AG04450 (cell line): ENCODE measurements at regions not wholly inside any gene's neighbourhood (a gene's known extent, or its start where the extent isn't known, plus 50 kb on each side); places are given as distances from the start of the nearest gene placed in this dataset.

ENCODE experiments used
- CTCF ChIA-PET: fragments of 300-600, 350-600 bp; formaldehyde crosslinking; extraction: SDS; loops from one replicate; lab custom pipeline; 2022; ENCODE audit warnings: antibody characterized with exemption, inconsistent platforms; lab: Charles Lee
- POLR2A ChIA-PET: fragments of 350-600 bp; formaldehyde crosslinking; extraction: SDS; loops from one replicate; lab custom pipeline; 2021; ENCODE audit warnings: antibody characterized with exemption, inconsistent platforms; lab: Yijun Ruan, JAX
- DNase-seq: peaks from one replicate; pipeline ENCODE4 v3.0.0-alpha.2; 2011; ENCODE audit warnings: low read depth, low spot score
- H3K27ac ChIP-seq: one replicate; pipeline ENCODE4 v1.5.1; 2012; ENCODE audit warnings: low read depth, low read length, control low read depth
- H3K27me3 ChIP-seq: one replicate; pipeline ENCODE4 v1.6.0; 2012; ENCODE audit warnings: low read length; ENCODE audit not compliant: control insufficient read depth, insufficient read depth
- H3K4me3 ChIP-seq: 2 replicates; pipeline ENCODE4 v1.5.1; 2011; ENCODE audit warnings: mild to moderate bottlenecking, low read depth, low read length, control low read depth
- H3K9me3 ChIP-seq: 2 replicates; pipeline ENCODE4 v1.5.1; 2012; ENCODE audit warnings: low read length; ENCODE audit not compliant: control insufficient read depth, insufficient read depth
- TF ChIP-seq, protein P1 (sequence below): IDR thresholded peaks from 2 replicates; pipeline ENCODE4 v1.5.1; 2011; ENCODE audit warnings: low read depth, low read length, control low read depth, inconsistent platforms

DNA sequence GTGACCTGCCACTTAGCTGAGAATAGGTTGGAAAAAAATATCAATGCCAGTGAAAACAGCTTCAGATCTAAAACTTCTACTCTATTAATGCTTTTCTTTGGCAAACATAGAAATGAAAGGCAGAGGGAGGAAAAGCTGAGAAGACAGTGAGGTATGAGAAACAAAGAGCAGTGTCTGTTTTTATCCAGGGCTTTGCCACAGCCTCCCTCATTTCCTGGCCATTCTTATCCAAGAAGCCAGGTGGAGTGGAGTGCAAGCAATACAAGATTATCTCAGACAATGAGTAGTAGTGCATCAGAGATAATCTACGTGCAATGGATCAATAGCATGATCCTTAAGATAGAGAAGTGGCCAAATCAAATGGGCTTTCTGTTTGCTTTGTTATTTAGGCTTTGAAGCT, 808.7 kb upstream of the PIK3C3 start:
- Histone ChIP-seq H3K27ac (no peak overlapping the region), H3K27me3 (no peaks in the 10 kb centered on the region), H3K9me3 (no peaks in the 10 kb centered on the region), H3K4me3 (no peak overlapping the region)
- no peak for DNase-seq
- POLR2A ChIA-PET: no interaction called here
- CTCF ChIA-PET: no interaction called here
- TF ChIP-seq, protein P1, sequence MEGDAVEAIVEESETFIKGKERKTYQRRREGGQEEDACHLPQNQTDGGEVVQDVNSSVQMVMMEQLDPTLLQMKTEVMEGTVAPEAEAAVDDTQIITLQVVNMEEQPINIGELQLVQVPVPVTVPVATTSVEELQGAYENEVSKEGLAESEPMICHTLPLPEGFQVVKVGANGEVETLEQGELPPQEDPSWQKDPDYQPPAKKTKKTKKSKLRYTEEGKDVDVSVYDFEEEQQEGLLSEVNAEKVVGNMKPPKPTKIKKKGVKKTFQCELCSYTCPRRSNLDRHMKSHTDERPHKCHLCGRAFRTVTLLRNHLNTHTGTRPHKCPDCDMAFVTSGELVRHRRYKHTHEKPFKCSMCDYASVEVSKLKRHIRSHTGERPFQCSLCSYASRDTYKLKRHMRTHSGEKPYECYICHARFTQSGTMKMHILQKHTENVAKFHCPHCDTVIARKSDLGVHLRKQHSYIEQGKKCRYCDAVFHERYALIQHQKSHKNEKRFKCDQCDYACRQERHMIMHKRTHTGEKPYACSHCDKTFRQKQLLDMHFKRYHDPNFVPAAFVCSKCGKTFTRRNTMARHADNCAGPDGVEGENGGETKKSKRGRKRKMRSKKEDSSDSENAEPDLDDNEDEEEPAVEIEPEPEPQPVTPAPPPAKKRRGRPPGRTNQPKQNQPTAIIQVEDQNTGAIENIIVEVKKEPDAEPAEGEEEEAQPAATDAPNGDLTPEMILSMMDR: no peak

DNA sequence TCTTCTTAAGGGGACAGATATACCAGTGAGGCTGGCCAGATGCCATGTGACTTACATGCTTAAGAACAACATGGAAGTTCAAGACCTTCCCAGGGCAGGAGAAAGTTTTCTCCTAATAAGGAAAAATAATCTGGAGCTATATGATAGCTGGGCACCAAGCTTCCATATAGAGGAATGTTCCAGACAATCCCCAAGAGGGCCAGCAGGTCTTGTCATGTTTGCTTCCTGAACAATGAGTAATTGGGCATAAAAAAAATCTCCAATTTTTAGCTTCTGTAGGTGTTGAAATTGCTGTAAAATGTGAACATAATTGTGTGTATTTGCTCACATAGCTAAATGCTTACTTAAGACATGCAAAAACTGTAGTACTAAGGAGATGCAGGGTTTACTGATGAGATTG, 809.5 kb upstream of the PIK3C3 start:
- POLR2A ChIA-PET: no interaction called here

DNA sequence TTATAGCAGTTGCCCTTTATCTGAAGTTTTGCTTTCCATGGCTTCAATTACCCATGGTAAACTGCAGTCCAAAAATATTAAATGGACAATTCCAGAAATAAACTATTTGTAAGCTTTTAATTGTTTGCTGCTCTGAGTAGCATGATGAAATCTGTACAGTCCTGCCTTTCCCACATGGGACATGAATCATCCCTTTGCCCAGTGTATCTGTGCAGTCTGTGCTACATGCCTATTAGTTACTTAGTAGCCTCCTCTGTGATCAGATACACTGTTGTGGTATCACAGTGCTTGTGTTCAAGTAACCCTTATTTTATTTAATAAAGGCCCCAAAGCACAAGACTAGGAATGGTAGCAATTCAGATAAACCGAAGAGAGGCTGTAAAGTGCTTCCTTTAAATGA, 810.6 kb upstream of the PIK3C3 start:
- Histone ChIP-seq H3K27me3 (no peaks in the 10 kb centered on the region), H3K4me3 (no peak overlapping the region), H3K9me3 (no peaks in the 10 kb centered on the region), H3K27ac (no peak overlapping the region)
- TF ChIP-seq, protein P1: no peak
- POLR2A ChIA-PET: no interaction called here
- DNase-seq: no peak
- CTCF ChIA-PET: no interaction called here

More for the DNA sequence above, 809.5 kb upstream of the PIK3C3 start:
- H3K27ac ChIP-seq: no peak overlapping the region
- CTCF ChIA-PET: no interaction called here
- no peak overlapping the region for H3K4me3 ChIP-seq
- no peaks in the 10 kb centered on the region for H3K27me3 ChIP-seq
- H3K9me3 ChIP-seq: no peaks in the 10 kb centered on the region
- TF ChIP-seq, protein P1: no peak
- DNase-seq: no peak

DNA sequence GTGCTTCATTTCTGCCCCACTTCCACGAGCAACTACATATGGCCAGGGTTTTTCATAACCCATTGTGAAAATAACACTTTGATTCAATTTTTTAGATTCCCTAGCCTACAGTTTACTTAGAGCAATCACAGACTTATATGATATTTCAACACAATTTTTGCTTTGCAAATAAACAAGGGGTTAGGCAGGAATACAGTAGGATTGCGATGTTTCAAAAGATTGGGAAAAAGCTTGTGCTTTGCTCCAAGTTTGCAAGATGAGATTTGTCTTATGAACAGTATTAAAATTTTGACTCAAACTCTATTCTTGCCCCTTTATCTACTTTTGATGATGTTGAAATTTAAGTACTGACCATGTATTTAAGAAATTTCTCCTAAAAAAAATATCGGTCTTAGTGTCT, 814.5 kb upstream of the PIK3C3 start:
- Histone ChIP-seq H3K9me3 (no peaks in the 10 kb centered on the region), H3K4me3 (no peak overlapping the region), H3K27ac (no peak overlapping the region), H3K27me3 (no peaks in the 10 kb centered on the region)
- TF ChIP-seq, protein P1: no peak
- DNase-seq: no peak
- POLR2A ChIA-PET: no interaction called here
- CTCF ChIA-PET: no interaction called here

DNA sequence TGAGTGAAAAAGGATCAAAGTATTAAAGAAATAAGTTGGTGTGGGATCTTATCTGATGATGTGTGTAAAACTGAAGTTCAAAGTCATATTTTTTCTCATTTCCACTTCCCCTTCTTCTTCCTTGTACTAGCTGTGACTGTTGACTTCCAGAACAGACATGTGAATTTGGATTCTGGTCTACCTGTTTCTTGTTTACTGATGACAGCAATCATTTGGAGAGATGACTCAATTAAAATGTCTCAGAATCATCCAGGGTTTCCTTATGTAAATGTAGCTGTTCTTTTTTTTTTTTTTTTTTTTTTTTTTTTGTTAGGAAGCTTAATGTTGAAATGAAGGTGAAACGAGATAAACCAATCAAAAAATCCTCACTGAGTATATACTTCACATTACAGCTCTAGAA, 819.9 kb upstream of the PIK3C3 start:
- no peak overlapping the region for H3K27ac ChIP-seq
- TF ChIP-seq, protein P1: no peak
- ChIA-PET POLR2A (no interaction called here), CTCF (interaction anchor here (0.7 kb wide), 1 partner anchor 184 kb away, joined by 3 read pairs; no protein-coding TSS in a partner anchor)
- no peaks in the 10 kb centered on the region for H3K27me3 ChIP-seq
- H3K9me3 ChIP-seq: no peaks in the 10 kb centered on the region
- H3K4me3 ChIP-seq: no peak overlapping the region
- no peak for DNase-seq
